Adrenal gland (tissue), 9 donors: ENCODE measurements at regions not wholly inside any gene's neighbourhood (a gene's known extent, or its start where the extent isn't known, plus 50 kb on each side); places are given as distances from the start of the nearest gene placed in this dataset.

ENCODE experiments used
- DNase-seq, 7 donors: peaks; one replicate each; pipeline ENCODE4 v3.0.0-alpha.2; 2019 to 2020
- H3K27ac ChIP-seq, 5 donors: fragments of 200-600 bp; sonication (generic) in 4 of 5; 1 replicate in 3 of 5; 2 replicates in 2 of 5; pipeline versions ENCODE4 v1.5.1 to v1.8.0; 2016 to 2020; ENCODE audit warnings: mild to moderate bottlenecking in 1 of 5
- H3K27me3 ChIP-seq: fragments of 200-600 bp; 2 replicates; pipeline ENCODE4 v1.8.0; 2021
- H3K36me3 ChIP-seq, 2 donors: fragments of 200-600 bp; replicated peaks in 1 of 2; 1 replicate in 1 of 2; 2 replicates in 1 of 2; pipeline versions ENCODE4 v1.5.1 to v1.8.0; 2018 to 2022
- H3K4me1 ChIP-seq, 2 donors: fragments of 200-600 bp; replicated peaks in 1 of 2; 1 replicate in 1 of 2; 2 replicates in 1 of 2; pipeline versions ENCODE4 v1.5.1 to v1.8.0; 2018 to 2021
- H3K4me3 ChIP-seq, 4 donors: fragments of 200-600 bp; sonication (generic) in 3 of 4; one replicate each; pipeline ENCODE4 v1.5.1; 2016 to 2018
- H3K9me3 ChIP-seq, 3 donors: fragments of 200-600 bp; sonication (generic) in 1 of 3; replicated peaks in 1 of 3; 1 replicate in 2 of 3; 2 replicates in 1 of 3; pipeline versions ENCODE4 v1.5.1 to v1.8.0; 2016 to 2021
- CTCF ChIP-seq, 6 experiments: fragments of 450-650 bp in 4 of 6; fragments of 200-600 bp in 2 of 6; sonication (generic) in 1 of 6; IDR thresholded peaks; 1 replicate in 5 of 6; 2 replicates in 1 of 6; pipeline versions ENCODE4 v1.5.1 to v1.8.0; 2016 to 2021; ENCODE audit warnings: antibody characterized with exemption in 6 of 6, mild to moderate bottlenecking in 2 of 6, moderate library complexity in 1 of 6
- POLR2A ChIP-seq, 2 donors: fragments of 450-650 bp; IDR thresholded peaks; one replicate each; pipeline ENCODE4 v1.6.1; 2017; ENCODE audit warnings: antibody characterized with exemption in 2 of 2, mild to moderate bottlenecking in 2 of 2, moderate library complexity in 1 of 2
- WGBS, 4 donors: extraction: QIAGEN DNeasy Blood & Tissue Kit in 2 of 4; methylation state at CpG; one replicate each; pipeline versions ENCODE4 v1.1.5 to v1.1.7; 2013 to 2017; 5-methylcytosine and 5-hydroxymethylcytosine counted together
- intact Hi-C, 2 donors: fragments of 100-400 bp; cut with DNase I; formaldehyde crosslinking; loops; one replicate each; pipeline versions ENCODE4 v1.14.1 to v1.15.0; 2022 to 2023
- donor health status: healthy with polysubstance abuse.
- donor health status: Bipolar disorder and iron deficiency.
- donor health status: DM: yes; HTN: yes; CAD: no.
- donor health status: DM: no; HTN: no; CAD: no.
- donor health status: DM: no; HTN: no; CAD: no.

- intact Hi-C loops: no loop called here
- Histone ChIP-seq H3K9me3 (no peaks in the 10 kb centered on the region), H3K27ac (no peak overlapping the region), H3K4me1 (no peaks in the 10 kb centered on the region), H3K4me3 (no peak overlapping the region), H3K36me3 (no peaks in the 10 kb centered on the region), H3K27me3 (no peaks in the 10 kb centered on the region)
- WGBS, 4 donors: 68 to 81% (median 79%) methylated on average over 3 of the region's 3 CpGs
- DNase-seq: no peak
- TF ChIP-seq CTCF (IDR thresholded peaks at IDR 0.05) (no peak), POLR2A (IDR thresholded peaks at IDR 0.05) (no peak)
Observed at GRCh38 chr15:62348118-62348517, 183.0 kb upstream of the C2CD4B start.

GRCh38 chr15:62348623-62349022 is 183.5 kb upstream of the C2CD4B start:
- no peak overlapping the region for H3K27ac ChIP-seq
- H3K27me3 ChIP-seq: no peaks in the 10 kb centered on the region
- WGBS, 4 donors: 77 to 97% (median 82%) methylated on average over 3 of the region's 3 CpGs
- no peaks in the 10 kb centered on the region for H3K4me1 ChIP-seq
- no peak for DNase-seq
- no peaks in the 10 kb centered on the region for H3K36me3 ChIP-seq
- TF ChIP-seq POLR2A (IDR thresholded peaks at IDR 0.05): no peak
- no peak for TF ChIP-seq CTCF (IDR thresholded peaks at IDR 0.05)
- no peak overlapping the region for H3K4me3 ChIP-seq
- no peaks in the 10 kb centered on the region for H3K9me3 ChIP-seq
- intact Hi-C loops: no loop called here

- Histone ChIP-seq H3K27ac (no peak overlapping the region), H3K27me3 (no peaks in the 10 kb centered on the region), H3K4me3 (no peak overlapping the region), H3K9me3 (no peaks in the 10 kb centered on the region), H3K4me1 (no peaks in the 10 kb centered on the region), H3K36me3 (no peaks in the 10 kb centered on the region)
- no peak for TF ChIP-seq POLR2A (IDR thresholded peaks at IDR 0.05)
- no peak for TF ChIP-seq CTCF (IDR thresholded peaks at IDR 0.05)
- DNase-seq: no peak
- intact Hi-C loops: no loop called here
- 66 to 89% (median 76%) methylated on average over 3 of the region's 3 CpGs for WGBS, 4 donors
Observed at GRCh38 chr15:62352817-62353216, 187.7 kb upstream of the C2CD4B start.

GRCh38 chr15:62357431-62357830 is 192.3 kb upstream of the C2CD4B start:
- Histone ChIP-seq H3K27me3 (peaks cover 9% of the 10 kb centered on the region), H3K4me1 (no peaks in the 10 kb centered on the region), H3K9me3 (no peaks in the 10 kb centered on the region), H3K36me3 (no peaks in the 10 kb centered on the region), H3K27ac (no peak overlapping the region), H3K4me3 (no peak overlapping the region)
- intact Hi-C loops: no loop called here
- WGBS, 4 donors: 75 to 85% (median 78%) methylated on average over 5 of the region's 5 CpGs
- no peak for TF ChIP-seq CTCF (IDR thresholded peaks at IDR 0.05)
- TF ChIP-seq POLR2A (IDR thresholded peaks at IDR 0.05): no peak
- DNase-seq: no peak
